Lower leg skin (tissue), 4 donors: ENCODE measurements at regions not wholly inside any gene's neighbourhood (a gene's known extent, or its start where the extent isn't known, plus 50 kb on each side); places are given as distances from the start of the nearest gene placed in this dataset.

Source experiments
- DNase-seq, 2 donors: peaks; one replicate each; pipeline ENCODE4 v3.0.0-alpha.2; 2019; ENCODE audit warnings: low spot score in 2 of 2
- H3K4me3 ChIP-seq: fragments of 200-600 bp; sonication (generic); 2 replicates; pipeline ENCODE4 v1.5.1; 2017; ENCODE audit warnings: mild to moderate bottlenecking, low read depth; ENCODE audit not compliant: poor library complexity, severe bottlenecking
- CTCF ChIP-seq, 3 donors: fragments of 450-650 bp; IDR thresholded peaks; one replicate each; pipeline ENCODE4 v1.5.1; 2016; ENCODE audit warnings: antibody characterized with exemption in 3 of 3, mild to moderate bottlenecking in 3 of 3, moderate library complexity in 2 of 3
- POLR2A ChIP-seq, 2 donors: fragments of 450-650 bp; IDR thresholded peaks; one replicate each; pipeline ENCODE4 v1.6.1; 2016 to 2017; ENCODE audit warnings: antibody characterized with exemption in 2 of 2, mild to moderate bottlenecking in 1 of 2, moderate library complexity in 1 of 2
- WGBS, 2 donors: methylation state at CpG; one replicate each; pipeline ENCODE4 v1.1.5; 2018; 5-methylcytosine and 5-hydroxymethylcytosine counted together
- intact Hi-C: fragments of 100-400 bp; cut with DNase I; formaldehyde crosslinking; loops from one replicate; pipeline ENCODE4 v1.15.0; 2023; ENCODE audit warnings: low total_unique reads

- intact Hi-C loops: no loop called here
- 79 to 89% methylated on average over 4 of the region's 4 CpGs for WGBS, 2 donors
- no peak for TF ChIP-seq POLR2A (IDR thresholded peaks at IDR 0.05)
- no peak for TF ChIP-seq CTCF (IDR thresholded peaks at IDR 0.05)
- H3K4me3 ChIP-seq: no peak overlapping the region
- DNase-seq: no peak
These were observed 119.2 kb upstream of the GNAO1 start for GRCh38 chr16:56072096-56072495.

- intact Hi-C loops: no loop called here
- DNase-seq: no peak
- WGBS, 2 donors: 55 to 61% methylated on average over 3 of the region's 3 CpGs
- no peak for TF ChIP-seq CTCF (IDR thresholded peaks at IDR 0.05)
- no peak for TF ChIP-seq POLR2A (IDR thresholded peaks at IDR 0.05)
- H3K4me3 ChIP-seq: no peak overlapping the region
These were observed 122.5 kb upstream of the GNAO1 start for GRCh38 chr16:56068816-56069215.

- intact Hi-C loops: no loop called here
- no peak for DNase-seq
- 81 to 88% methylated on average over 2 of the region's 2 CpGs for WGBS, 2 donors
- no peak overlapping the region for H3K4me3 ChIP-seq
- TF ChIP-seq POLR2A (IDR thresholded peaks at IDR 0.05): no peak
- no peak for TF ChIP-seq CTCF (IDR thresholded peaks at IDR 0.05)
These were observed 123.0 kb upstream of the GNAO1 start for GRCh38 chr16:56068314-56068713.

GRCh38 chr16:56067406-56067805 lies 123.9 kb upstream of the GNAO1 start:
- DNase-seq: no peak
- no peak for TF ChIP-seq POLR2A (IDR thresholded peaks at IDR 0.05)
- TF ChIP-seq CTCF (IDR thresholded peaks at IDR 0.05): no peak
- H3K4me3 ChIP-seq: no peak overlapping the region
- intact Hi-C loops: no loop called here

GRCh38 chr16:56066617-56067016 lies 124.7 kb upstream of the GNAO1 start:
- no peak for TF ChIP-seq CTCF (IDR thresholded peaks at IDR 0.05)
- no peak for TF ChIP-seq POLR2A (IDR thresholded peaks at IDR 0.05)
- no peak for DNase-seq
- intact Hi-C loops: no loop called here
- H3K4me3 ChIP-seq: no peak overlapping the region

- TF ChIP-seq CTCF (IDR thresholded peaks at IDR 0.05) (no peak), POLR2A (IDR thresholded peaks at IDR 0.05) (no peak)
- H3K4me3 ChIP-seq: no peak overlapping the region
- intact Hi-C loops: no loop called here
- no peak for DNase-seq
These were observed 128.2 kb upstream of the GNAO1 start for GRCh38 chr16:56063111-56063510.
